D341Med (cell line): ENCODE measurements at regions not wholly inside any gene's neighbourhood (a gene's known extent, or its start where the extent isn't known, plus 50 kb on each side); places are given as distances from the start of the nearest gene placed in this dataset.

Experiments
- DNase-seq: peaks from one replicate; pipeline ENCODE4 v3.0.0; 2012; ENCODE audit warnings: low spot score

DNA sequence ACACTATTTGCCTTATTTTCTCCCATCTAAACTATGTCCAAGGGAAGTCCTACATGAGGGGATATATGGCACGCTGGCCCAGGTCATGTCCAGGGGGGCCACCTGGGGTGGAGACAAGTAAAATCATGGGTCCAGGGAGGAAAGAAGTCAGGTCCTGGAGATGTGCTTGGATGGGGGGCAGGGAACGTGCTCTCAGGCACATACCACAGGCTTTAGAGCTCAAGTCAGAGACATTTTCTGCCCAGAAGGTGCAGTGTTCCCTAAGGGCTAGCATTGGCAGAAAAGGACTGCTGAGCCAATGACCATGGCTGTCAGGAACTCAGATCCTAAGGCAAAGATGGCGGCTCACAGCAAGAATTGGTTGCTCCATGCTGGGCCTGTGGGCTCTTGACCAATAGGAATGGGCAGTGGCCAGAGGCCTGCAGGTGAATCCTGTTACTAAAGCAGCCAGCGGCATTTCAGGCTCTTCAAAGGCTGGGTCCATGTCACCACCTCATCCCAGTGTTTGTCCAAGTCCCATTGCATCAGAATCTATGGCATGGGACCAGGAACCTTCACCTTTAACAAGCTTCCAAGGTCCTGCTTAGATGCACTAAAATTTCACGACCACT lies 175.0 kb downstream of the RPLP1 start:
- DNase-seq, result no peak

GRCh38 chr15:69628256-69629093 lies 175.9 kb downstream of the RPLP1 start:
- DNase-seq, result no peak

DNA sequence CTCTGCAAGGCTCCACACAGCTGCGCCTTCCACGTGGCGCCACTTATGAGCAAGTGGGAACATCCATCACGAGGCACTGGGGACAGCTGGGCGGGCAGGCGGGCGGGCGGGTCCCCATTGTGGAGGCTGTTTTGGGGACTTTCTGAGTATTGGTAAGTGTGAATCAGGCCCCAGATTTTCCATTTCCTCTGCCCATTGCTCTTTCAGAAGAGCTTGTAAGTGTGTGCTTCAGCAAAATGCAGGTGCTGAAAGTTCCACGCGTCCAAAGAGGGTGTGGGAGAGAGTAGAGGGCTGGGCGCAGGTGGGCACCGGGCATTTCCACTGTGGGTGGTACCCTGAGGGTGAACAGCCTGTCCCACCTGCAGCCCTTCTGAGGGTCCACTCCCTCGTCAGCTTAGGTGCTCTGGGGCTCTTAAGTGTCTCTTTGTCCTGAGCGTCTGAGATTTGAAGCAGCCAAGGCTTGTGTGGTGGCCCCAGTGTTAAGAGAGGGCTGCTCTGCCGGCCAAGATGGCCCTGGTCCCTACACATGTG lies 177.1 kb downstream of the RPLP1 start:
- no peak for DNase-seq

DNA sequence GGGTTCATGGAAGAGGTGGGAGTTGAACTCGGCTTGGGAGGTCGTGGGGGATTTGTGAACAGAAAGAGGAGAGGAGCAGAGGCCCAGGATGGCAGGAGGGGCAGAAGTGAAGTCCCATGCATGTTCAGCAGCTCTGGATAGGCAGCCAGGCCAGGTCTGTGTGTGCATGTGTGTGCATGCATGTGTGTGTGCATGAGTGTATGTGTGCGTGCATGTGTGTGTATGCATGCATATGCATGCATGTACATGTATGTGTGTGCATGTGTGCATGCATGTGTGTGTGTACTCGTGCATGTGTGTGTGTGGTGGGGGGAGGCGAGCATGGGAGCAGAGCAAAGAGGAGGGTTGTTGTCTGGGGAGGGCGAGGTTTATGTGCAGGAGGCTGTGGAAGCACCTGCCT lies 178.4 kb downstream of the RPLP1 start:
- no peak for DNase-seq

DNA sequence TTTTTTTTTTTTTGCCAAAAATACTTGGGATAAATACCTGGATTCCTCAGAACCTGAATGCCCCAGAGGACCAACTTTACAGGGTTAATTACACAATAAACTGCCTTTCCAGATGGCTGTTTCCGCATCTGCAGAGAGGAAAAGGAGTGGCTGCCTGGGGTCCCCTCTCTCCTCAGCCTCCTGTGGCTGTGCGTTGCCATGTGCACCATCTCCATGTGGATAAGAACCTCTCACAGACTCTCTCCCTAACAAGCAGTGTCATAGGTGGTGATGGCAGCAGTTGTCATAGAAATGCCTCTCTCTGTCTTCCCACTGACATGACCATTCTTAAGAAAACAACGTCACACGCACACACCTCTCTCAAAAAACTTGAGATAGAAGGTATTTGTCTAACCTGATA lies 179.4 kb downstream of the RPLP1 start:
- DNase-seq, result no peak

- no peak for DNase-seq
These were observed 182.2 kb downstream of the RPLP1 start for GRCh38 chr15:69634860-69635259.

- no peak for DNase-seq
These were observed 183.7 kb downstream of the RPLP1 start for GRCh38 chr15:69636169-69636915.

- DNase-seq, result peak; percentile 3
These were observed 185.2 kb downstream of the RPLP1 start for GRCh38 chr15:69637818-69638217.

DNA sequence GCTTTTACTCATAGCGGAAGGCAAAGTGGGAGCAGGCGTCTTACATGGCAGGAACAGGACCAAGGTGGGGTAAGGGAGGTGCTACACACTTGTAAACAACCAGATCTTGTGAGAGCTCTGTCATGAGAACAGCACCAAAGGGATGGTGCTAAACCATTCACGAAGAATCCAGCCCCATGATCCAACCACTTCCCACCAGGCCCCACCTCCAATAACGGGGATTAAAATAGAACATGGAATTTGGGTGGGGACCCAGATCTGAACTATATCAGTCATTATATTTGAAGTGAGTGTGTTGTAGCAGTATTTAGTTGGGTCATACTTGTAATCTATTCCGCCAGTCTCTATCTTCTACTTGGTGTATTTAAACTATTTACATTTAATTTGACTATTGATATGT lies 190.9 kb downstream of the RPLP1 start:
- DNase-seq, result no peak

DNA sequence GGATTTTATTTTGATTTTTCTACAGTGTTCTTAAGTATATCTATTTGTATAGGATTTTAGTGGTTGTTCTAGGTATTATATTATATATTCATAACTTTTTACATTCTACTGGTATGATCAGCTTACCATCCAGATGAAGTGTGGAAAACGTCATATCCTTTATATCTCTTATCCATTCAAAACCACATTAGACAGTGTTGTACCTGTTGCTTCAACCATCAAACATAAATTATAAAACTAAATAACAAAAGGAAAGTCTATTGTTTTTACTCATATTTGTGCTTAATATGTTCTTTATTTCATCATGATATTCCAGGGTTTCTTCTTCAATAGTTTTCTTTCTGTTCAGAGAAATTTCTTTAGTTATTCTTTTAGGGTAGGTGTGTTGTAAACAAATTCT lies 191.4 kb downstream of the RPLP1 start:
- no peak for DNase-seq

GRCh38 chr15:69644876-69645275 lies 192.3 kb downstream of the RPLP1 start:
- DNase-seq, result no peak

DNA sequence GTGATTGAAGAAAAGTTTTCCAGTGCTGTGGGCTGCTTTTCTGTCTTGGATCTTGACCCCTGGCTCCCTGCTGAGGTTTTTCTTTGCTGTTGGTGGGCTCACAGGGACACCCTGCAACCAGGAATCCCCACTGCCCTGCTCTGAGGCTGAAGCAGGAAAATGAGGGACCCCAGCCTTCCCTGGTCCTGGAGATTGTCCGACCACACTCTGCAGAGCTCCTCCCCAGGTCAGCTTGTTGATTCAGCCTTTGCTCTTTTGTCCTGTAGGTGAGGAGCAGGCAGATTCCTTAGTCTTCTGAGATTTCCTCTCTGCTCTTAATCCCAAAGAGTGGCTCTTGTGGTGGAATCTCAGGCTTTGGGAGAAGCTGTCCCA lies 194.5 kb downstream of the RPLP1 start:
- DNase-seq, result no peak

DNA sequence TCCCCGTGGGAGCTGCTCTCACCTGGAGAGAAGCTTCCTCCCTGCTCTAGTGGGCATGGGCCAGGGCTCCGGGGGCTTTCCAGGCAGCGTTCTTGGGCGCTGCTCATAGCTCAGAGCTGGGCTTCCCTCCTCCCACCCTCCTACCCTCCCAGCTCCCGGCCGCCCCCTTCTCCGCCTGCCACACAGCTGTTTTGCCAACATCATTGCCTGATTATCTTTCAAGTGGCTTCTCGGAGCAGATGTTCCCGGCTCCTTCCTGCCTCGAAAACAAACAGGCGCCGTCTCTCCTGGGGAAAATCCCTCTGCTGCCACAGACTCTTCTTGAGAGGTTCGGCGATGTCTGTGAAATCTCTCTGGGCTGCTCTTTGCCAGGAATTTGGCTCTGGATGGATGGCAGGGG lies 195.6 kb downstream of the RPLP1 start:
- peak; percentile 74 for DNase-seq

DNA sequence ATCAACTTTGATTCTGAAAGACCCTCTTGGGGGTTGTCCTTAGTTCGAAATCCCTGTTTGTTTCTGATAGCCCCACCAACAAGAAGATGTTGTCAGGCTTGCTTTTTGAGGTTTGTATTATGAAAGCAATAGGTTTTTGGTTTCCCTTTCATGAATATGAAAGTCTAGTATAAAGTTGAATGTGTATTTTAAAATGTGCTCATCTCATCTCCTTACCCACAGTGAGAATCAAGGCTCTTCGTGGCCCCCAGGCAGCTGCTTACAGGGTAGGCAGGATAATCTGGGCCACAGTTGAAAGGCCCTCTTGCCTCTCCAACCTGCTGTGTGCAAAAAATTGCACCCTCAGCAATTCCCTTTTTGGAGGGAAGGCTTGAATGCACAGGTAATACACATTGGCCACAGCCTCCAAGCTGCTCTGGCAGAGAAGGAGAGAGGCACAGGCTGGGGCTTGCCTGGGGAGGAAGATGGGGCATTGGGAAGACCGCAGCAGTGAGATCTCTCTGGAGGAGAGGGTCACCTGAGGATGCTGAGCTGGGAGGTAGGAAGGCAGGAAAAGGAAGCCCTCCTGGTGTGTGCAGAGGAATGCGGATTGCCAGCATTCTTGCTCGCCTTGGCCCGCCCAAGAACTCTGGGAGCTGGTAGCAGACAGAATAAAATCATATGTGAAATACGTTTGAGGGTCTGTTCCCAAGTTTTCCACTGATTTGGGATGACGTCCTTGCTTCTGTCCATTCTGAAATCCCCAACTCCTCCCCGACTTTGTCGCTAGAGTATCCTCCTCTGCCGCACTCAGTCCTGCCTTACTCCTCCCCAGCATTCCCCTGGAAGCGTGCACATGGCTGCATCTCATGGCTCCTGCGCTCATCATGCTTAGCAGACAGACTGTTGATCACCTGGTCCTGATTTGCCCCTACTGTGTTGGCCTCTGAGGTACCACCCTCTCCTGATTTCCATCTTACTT lies 196.4 kb downstream of the RPLP1 start:
- peak; percentile 26 for DNase-seq

GRCh38 chr15:69652293-69652692 lies 199.7 kb downstream of the RPLP1 start:
- DNase-seq, result no peak

DNA sequence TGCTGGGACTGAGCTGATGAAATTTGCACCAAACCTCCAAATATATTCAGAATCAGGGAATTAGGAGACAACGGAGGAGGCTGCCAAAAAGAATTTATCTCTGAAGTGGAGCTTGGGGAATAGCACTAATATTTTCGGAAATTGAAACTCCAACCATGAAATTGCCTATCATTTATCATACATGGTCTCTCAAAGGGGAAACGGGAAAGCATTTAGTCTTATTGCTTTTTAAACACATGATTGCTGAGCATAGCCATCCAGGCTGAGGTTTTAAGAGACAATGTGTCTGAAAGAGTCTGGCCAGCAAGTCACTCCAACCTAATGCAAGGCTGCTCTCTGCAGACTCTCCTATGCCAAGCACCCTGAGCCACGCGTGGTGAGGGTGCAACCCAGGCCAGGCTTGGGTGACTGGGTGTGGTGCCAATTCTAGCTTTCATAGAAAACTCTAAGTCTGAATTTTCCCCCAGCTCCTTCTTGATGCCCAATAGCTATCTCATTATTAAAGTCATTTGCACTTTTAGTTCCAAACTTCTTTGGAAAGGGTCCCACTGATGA lies 200.2 kb downstream of the RPLP1 start:
- DNase-seq, result peak; percentile 15

DNA sequence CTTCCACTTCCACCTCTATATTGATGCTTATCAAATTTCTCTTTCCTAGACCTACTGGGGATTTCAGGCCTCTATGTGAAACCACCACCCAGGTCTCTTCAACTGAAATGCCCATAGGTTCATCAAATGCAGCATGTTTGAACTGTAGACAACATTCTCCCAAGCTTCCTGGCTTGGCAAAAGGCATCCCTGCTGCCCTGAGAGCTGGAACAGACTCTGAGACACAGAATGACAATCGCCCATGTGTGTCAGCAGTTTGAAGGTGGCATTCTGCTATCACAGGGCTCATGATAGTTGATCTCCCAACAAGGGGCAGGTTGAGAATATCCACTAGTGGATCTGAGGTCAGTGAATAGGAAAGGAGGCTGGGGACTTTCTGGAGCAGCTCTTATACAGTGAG lies 200.7 kb downstream of the RPLP1 start:
- DNase-seq, result peak; percentile 3

DNA sequence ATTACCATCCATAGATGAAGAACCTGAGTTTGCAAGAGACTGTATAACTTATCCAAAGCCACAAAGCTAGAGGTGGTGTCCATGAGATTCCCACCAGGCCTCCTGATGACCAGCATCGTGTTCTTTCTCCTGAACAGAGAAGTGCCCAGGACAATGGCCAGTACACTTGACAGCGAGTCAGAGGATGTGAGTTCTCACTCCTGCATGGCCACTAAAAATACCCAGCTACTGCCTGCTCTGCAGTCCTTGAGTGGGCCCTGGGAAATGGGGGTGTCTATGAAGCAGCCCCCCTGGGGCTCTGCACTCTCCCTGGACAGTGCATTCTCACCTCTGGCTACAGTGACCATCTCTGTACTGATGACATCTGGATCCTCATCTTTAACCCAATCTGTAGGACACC lies 201.2 kb downstream of the RPLP1 start:
- DNase-seq, result no peak

GRCh38 chr15:69656271-69657030 lies 203.8 kb downstream of the RPLP1 start:
- no peak for DNase-seq

DNA sequence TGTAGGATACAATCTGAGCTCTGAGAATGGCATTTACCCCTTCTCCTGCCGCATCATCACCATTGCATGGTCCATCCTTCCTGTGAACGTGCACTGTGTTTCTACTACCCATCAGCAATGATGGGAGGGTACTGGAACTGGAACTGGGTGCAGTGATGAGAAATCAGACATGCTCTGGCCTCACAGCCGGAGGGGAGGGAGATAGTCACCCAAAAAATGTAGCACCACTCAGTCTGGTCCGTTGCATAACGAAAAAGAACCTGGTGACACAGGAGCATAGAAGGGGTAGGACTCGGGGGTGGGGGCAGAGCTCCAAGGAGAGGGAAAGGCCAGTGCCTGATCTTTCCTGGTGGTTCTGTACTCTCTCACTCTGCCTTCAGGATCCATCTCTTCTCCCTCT lies 205.0 kb downstream of the RPLP1 start:
- DNase-seq, result peak; percentile 4
